Esophagus muscularis mucosa (tissue), 4 donors: ENCODE measurements at regions not wholly inside any gene's neighbourhood (a gene's known extent, or its start where the extent isn't known, plus 50 kb on each side); places are given as distances from the start of the nearest gene placed in this dataset.

Experiments
- DNase-seq: peaks from one replicate; pipeline ENCODE4 v3.0.0-alpha.2; 2017; ENCODE audit errors: extremely low spot score
- H3K27ac ChIP-seq, 4 donors: fragments of 200-600 bp; sonication (generic); replicated peaks in 1 of 4; 1 replicate in 3 of 4; 2 replicates in 1 of 4; pipeline ENCODE4 v1.5.1; 2016 to 2019; ENCODE audit warnings: mild to moderate bottlenecking in 1 of 4
- H3K27me3 ChIP-seq, 4 donors: fragments of 200-600 bp; sonication (generic); one replicate each; pipeline versions ENCODE4 v1.5.1 to v1.6.0; 2016 to 2019
- H3K36me3 ChIP-seq, 4 donors: fragments of 200-600 bp; sonication (generic); one replicate each; pipeline ENCODE4 v1.5.1; 2016 to 2019
- H3K4me1 ChIP-seq, 4 donors: fragments of 200-600 bp; sonication (generic); one replicate each; pipeline ENCODE4 v1.5.1; 2016 to 2019
- H3K4me3 ChIP-seq, 4 donors: fragments of 200-600 bp; sonication (generic); 1 replicate in 2 of 4; 2 replicates in 2 of 4; pipeline ENCODE4 v1.5.1; 2016 to 2019; ENCODE audit warnings: mild to moderate bottlenecking in 4 of 4, moderate library complexity in 1 of 4
- H3K9me3 ChIP-seq, 4 donors: fragments of 200-600 bp; sonication (generic); 1 replicate in 3 of 4; 2 replicates in 1 of 4; pipeline ENCODE4 v1.5.1; 2016 to 2019
- CTCF ChIP-seq, 3 experiments: fragments of 200-600 bp in 2 of 3; fragments of 450-650 bp in 1 of 3; sonication (generic) in 2 of 3; IDR thresholded peaks; one replicate each; pipeline ENCODE4 v1.5.1; 2017 to 2019; ENCODE audit warnings: antibody characterized with exemption in 3 of 3, mild to moderate bottlenecking in 2 of 3, moderate library complexity in 1 of 3
- EP300 ChIP-seq: sonication (generic); formaldehyde crosslinking; IDR thresholded peaks from one replicate; pipeline ENCODE4 v1.6.1; 2017; ENCODE audit warnings: antibody characterized with exemption
- POLR2A ChIP-seq: fragments of 450-650 bp; IDR thresholded peaks from one replicate; pipeline ENCODE4 v1.6.1; 2017; ENCODE audit warnings: antibody characterized with exemption, moderate library complexity, mild to moderate bottlenecking, low read depth
- POLR2AphosphoS5 ChIP-seq, 2 donors: sonication (generic); formaldehyde crosslinking; IDR thresholded peaks; one replicate each; pipeline ENCODE4 v1.6.1; 2017; ENCODE audit warnings: antibody characterized with exemption in 2 of 2
- WGBS: methylation state at CpG from one replicate; pipeline ENCODE4 v1.1.5; 2018; 5-methylcytosine and 5-hydroxymethylcytosine counted together
- intact Hi-C: fragments of 100-400 bp; cut with DNase I; formaldehyde crosslinking; loops from one replicate; pipeline ENCODE4 v1.15.1; 2023

DNA sequence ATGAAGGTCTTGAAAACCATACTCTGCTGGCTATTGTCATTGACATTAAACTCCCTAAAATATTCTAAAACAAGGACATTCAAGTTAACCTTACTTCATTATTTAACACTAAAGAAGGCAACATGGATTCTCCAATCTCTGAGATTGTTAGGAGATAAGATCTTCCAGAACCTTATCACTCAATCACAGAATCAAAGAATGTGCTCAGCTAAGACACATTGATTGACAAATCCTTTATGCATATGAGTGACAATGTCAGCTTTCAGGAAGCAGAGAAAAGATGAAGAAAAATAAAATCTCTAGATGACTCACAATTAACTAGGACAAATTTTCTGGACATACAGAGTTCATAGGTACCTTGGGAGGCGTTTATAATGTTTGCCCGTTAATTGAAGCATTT is 787.2 kb downstream of the TSN start:
- DNase-seq = no peak
- no peaks in the 10 kb centered on the region for H3K9me3 ChIP-seq
- no peaks in the 10 kb centered on the region for H3K36me3 ChIP-seq
- intact Hi-C loops = no loop called here
- WGBS = 84% methylated on average over 2 of the region's 2 CpGs
- no peaks in the 10 kb centered on the region for H3K27me3 ChIP-seq
- H3K4me3 ChIP-seq = no peak overlapping the region
- TF ChIP-seq EP300 (no peak), POLR2AphosphoS5 (IDR thresholded peaks at IDR 0.05) (no peak), POLR2A (no peak), CTCF (IDR thresholded peaks at IDR 0.05) (no peak)
- H3K4me1 ChIP-seq = no peaks in the 10 kb centered on the region
- no peak overlapping the region for H3K27ac ChIP-seq

DNA sequence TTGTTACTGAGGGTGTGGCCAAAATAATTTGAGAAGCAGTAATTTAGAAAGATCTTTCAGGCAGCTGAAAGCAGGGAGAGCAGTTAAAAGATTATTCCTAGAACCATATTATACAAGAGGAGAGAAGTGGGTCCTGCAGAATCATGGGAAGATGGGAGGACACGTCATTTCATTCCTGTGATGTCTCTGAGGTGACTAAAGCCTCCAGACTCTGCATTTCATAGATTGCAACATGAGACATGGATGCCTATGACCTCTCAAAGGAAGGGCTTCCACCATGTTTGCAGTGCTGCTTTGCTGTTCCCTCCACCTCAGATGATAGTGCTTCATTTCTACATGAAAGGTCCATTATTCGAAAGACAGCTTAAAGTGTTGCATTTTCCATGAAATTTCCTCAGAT is 788.4 kb downstream of the TSN start:
- H3K27ac ChIP-seq = no peak overlapping the region
- TF ChIP-seq POLR2AphosphoS5 (IDR thresholded peaks at IDR 0.05) = no peak
- TF ChIP-seq POLR2A = no peak
- TF ChIP-seq CTCF (IDR thresholded peaks at IDR 0.05) = no peak
- TF ChIP-seq EP300 = no peak
- no peak overlapping the region for H3K4me3 ChIP-seq
- WGBS = 94% methylated on average over 2 of the region's 2 CpGs
- intact Hi-C loops = no loop called here
- H3K27me3 ChIP-seq = no peaks in the 10 kb centered on the region
- no peaks in the 10 kb centered on the region for H3K4me1 ChIP-seq
- no peaks in the 10 kb centered on the region for H3K36me3 ChIP-seq
- no peaks in the 10 kb centered on the region for H3K9me3 ChIP-seq
- DNase-seq = no peak

- no peak for DNase-seq
- intact Hi-C loops = no loop called here
- Histone ChIP-seq H3K36me3 (no peaks in the 10 kb centered on the region), H3K4me3 (no peak overlapping the region), H3K27ac (no peak overlapping the region), H3K9me3 (no peaks in the 10 kb centered on the region), H3K27me3 (no peaks in the 10 kb centered on the region), H3K4me1 (no peaks in the 10 kb centered on the region)
- WGBS = 81% methylated on average over 4 of the region's 4 CpGs
- TF ChIP-seq EP300 (no peak), POLR2A (no peak), CTCF (IDR thresholded peaks at IDR 0.05) (no peak), POLR2AphosphoS5 (IDR thresholded peaks at IDR 0.05) (no peak)
Measured at GRCh38 chr2:122545821-122546220, 790.4 kb downstream of the TSN start.

DNA sequence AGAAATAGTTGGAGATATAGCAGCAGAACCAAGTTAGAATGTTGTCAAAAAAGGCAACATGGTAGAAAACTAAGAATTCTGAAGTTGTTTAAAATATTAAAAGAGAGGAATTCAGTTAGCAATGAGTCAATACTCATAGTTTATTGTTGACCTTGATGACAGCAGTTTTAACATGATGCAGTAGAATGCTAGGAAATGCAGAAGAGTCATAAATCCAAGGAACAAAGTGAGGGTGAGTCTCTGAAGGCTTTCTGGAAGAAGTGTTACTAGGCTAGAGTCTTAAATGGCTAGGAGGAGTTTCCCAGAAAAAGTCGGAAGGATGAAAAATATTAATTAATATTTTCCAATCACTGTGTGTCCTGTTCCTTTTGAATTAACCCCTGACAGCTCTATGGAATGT is 807.3 kb downstream of the TSN start:
- 46% methylated on average over 1 of the region's 1 CpG for WGBS
- Histone ChIP-seq H3K4me1 (no peaks in the 10 kb centered on the region), H3K9me3 (no peaks in the 10 kb centered on the region), H3K27ac (no peak overlapping the region), H3K27me3 (no peaks in the 10 kb centered on the region), H3K36me3 (no peaks in the 10 kb centered on the region), H3K4me3 (no peak overlapping the region)
- no peak for DNase-seq
- TF ChIP-seq POLR2A (no peak), CTCF (IDR thresholded peaks at IDR 0.05) (no peak)
- intact Hi-C loops = no loop called here

GRCh38 chr2:122563781-122564180 is 808.3 kb downstream of the TSN start:
- DNase-seq = no peak
- no peaks in the 10 kb centered on the region for H3K36me3 ChIP-seq
- H3K9me3 ChIP-seq = no peaks in the 10 kb centered on the region
- no peaks in the 10 kb centered on the region for H3K27me3 ChIP-seq
- no peak overlapping the region for H3K27ac ChIP-seq
- H3K4me1 ChIP-seq = no peaks in the 10 kb centered on the region
- TF ChIP-seq EP300 = no peak
- TF ChIP-seq POLR2AphosphoS5 (IDR thresholded peaks at IDR 0.05) = no peak
- no peak for TF ChIP-seq POLR2A
- TF ChIP-seq CTCF (IDR thresholded peaks at IDR 0.05) = no peak
- no peak overlapping the region for H3K4me3 ChIP-seq
- WGBS = 76% methylated on average over 2 of the region's 2 CpGs
- intact Hi-C loops = no loop called here
